ENCODE measurements at regions not wholly inside any gene's neighbourhood (a gene's known extent, or its start where the extent isn't known, plus 50 kb on each side); places are given as distances from the start of the nearest gene placed in this dataset.

- H3K4me3 ChIP-seq (ENCODE audit: low read depth, low read length) = no peak overlapping the region
- DNase-seq (ENCODE audit: low read depth) = no peak
- TF ChIP-seq CTCF (IDR thresholded peaks at IDR 0.05; ENCODE audit: low read depth, low read length) (peak; percentile 18), MAX (IDR thresholded peaks at IDR 0.05; ENCODE audit: low read depth, low read length) (no peak)
These were observed 164.3 kb upstream of the MLN start for GRCh38 chr6:33967966-33968724.

- no peak for DNase-seq (ENCODE audit: low read depth)
- no peak overlapping the region for H3K4me3 ChIP-seq (ENCODE audit: low read depth, low read length)
- TF ChIP-seq MYC (IDR thresholded peaks at IDR 0.05; ENCODE audit: low read depth, low read length) = no peak
- no peak for TF ChIP-seq MAX (IDR thresholded peaks at IDR 0.05; ENCODE audit: low read depth, low read length)
- TF ChIP-seq POLR2A (IDR thresholded peaks at IDR 0.05; ENCODE audit: extremely low read depth, insufficient read length) = no peak
- no peak for TF ChIP-seq CTCF (IDR thresholded peaks at IDR 0.05; ENCODE audit: low read depth, low read length)
These were observed 163.5 kb upstream of the MLN start for GRCh38 chr6:33967265-33967767.

- TF ChIP-seq MYC (IDR thresholded peaks at IDR 0.05; ENCODE audit: low read depth, low read length) = no peak
- TF ChIP-seq CTCF (IDR thresholded peaks at IDR 0.05; ENCODE audit: low read depth, low read length) = no peak
- no peak for TF ChIP-seq POLR2A (IDR thresholded peaks at IDR 0.05; ENCODE audit: extremely low read depth, insufficient read length)
- TF ChIP-seq MAX (IDR thresholded peaks at IDR 0.05; ENCODE audit: low read depth, low read length) = no peak
- H3K4me3 ChIP-seq (ENCODE audit: low read depth, low read length) = no peak overlapping the region
- no peak for DNase-seq (ENCODE audit: low read depth)
These were observed 162.7 kb upstream of the MLN start for GRCh38 chr6:33966536-33966935.

- H3K4me3 ChIP-seq (ENCODE audit: low read depth, low read length) = no peak overlapping the region
- TF ChIP-seq CTCF (IDR thresholded peaks at IDR 0.05; ENCODE audit: low read depth, low read length) (no peak), MYC (IDR thresholded peaks at IDR 0.05; ENCODE audit: low read depth, low read length) (no peak), POLR2A (IDR thresholded peaks at IDR 0.05; ENCODE audit: extremely low read depth, insufficient read length) (no peak), MAX (IDR thresholded peaks at IDR 0.05; ENCODE audit: low read depth, low read length) (no peak)
- DNase-seq (ENCODE audit: low read depth) = no peak
These were observed 162.0 kb upstream of the MLN start for GRCh38 chr6:33965766-33966165.

GRCh38 chr6:33964387-33964786 is 160.6 kb upstream of the MLN start:
- DNase-seq (ENCODE audit: low read depth) = no peak
- H3K4me3 ChIP-seq (ENCODE audit: low read depth, low read length) = no peak overlapping the region
- TF ChIP-seq MYC (IDR thresholded peaks at IDR 0.05; ENCODE audit: low read depth, low read length) = no peak
- no peak for TF ChIP-seq MAX (IDR thresholded peaks at IDR 0.05; ENCODE audit: low read depth, low read length)
- no peak for TF ChIP-seq CTCF (IDR thresholded peaks at IDR 0.05; ENCODE audit: low read depth, low read length)
- no peak for TF ChIP-seq POLR2A (IDR thresholded peaks at IDR 0.05; ENCODE audit: extremely low read depth, insufficient read length)

All from NB4 (cell line).